HG02642 (cell line): ENCODE measurements at regions not wholly inside any gene's neighbourhood (a gene's known extent, or its start where the extent isn't known, plus 50 kb on each side); places are given as distances from the start of the nearest gene placed in this dataset.

Experiments
- ATAC-seq: cut with Tn5 transposase; IDR thresholded peaks from one replicate; pipeline ENCODE4 v1.9.1; 2021; ENCODE audit warnings: mild to moderate bottlenecking; ENCODE audit not compliant: unreplicated experiment, poor library complexity

- no peak for ATAC-seq
These were observed 109.9 kb downstream of the DAD1 start for GRCh38 chr14:22479132-22479531.

GRCh38 chr14:22478670-22479069, 110.4 kb downstream of the DAD1 start:
- ATAC-seq, result no peak

GRCh38 chr14:22478247-22478646, 110.8 kb downstream of the DAD1 start:
- no peak for ATAC-seq

DNA sequence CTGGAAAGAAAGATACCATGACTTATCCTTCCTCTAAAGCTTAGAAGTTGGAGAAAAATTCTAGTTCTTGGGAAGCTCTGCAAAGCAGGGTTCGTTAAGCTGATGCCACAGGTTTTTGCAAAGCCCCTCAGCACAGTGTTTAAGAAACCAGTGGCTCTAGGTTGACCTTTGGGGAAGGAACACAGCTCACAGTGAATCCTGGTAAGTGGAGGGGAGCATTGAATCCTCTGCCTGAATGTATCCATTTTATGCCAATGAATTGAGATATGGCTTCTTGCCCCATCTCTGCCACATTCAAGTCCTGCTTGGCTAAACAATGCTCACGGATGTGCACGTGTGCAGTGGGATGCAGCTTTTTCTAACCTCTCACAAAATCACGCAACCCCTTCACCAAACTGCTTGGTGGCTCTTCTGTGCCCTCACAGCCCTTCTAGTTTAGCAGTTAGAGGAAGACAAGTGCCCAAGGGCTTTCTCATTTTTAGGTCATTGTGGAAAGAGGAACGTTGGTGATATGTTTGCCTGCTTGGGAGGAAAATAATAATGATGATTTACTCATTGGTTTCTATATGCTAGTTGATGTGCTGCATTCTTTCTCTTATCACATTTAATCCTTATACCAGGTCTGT, 111.3 kb downstream of the DAD1 start:
- ATAC-seq, result no peak

DNA sequence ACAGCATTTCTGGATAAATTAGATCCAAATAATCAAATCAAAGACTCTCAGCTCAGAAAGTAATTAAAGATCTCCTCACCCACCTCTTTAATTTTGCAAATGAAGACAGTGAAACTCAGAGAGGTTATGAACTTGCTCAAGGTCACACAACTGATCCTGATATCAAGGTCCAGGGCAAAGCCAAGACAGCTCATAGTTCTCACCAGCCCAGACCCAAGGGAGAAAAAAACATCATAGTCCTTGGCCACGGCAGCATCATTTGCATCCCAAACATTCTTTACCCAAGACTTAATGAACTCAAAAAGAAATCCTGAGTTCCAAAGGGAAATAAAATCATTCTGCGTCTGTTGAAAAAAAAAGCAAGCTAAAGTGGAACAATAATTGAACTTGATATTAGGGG, 112.1 kb downstream of the DAD1 start:
- ATAC-seq, result no peak

DNA sequence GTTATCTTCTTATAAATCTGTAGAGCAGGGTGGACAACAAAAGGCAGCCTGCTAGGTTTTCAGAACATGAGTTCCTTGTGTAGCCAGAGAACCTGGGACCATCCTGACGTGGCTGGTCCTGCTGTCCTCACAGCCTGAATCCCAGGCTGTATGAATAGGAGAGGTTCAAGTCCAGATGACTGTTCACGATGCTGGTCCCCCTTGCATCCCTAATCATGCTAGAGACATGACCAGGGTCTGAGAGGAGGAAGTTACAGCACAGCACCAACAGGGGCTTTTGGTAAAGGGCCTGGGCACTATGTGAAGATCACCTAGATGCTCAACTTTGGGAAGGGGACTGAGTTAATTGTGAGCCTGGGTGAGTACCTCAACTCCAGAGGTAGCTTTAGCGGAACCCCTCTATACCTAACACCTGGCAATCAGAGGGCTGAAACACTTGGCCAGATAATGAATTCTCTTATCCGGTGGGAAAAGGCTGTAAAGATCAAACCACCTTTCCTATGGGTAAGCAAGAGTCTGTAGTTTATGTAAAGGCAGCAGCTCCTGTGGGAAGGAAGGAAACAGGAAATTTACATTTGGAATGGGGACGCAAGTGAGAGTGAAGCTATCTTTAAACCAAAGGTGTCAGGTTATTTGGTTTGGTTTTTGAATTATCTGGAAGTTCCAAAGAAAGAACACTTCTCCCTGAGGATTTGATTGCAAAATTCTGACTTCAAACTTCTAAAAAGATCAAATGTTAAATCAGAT, 112.8 kb downstream of the DAD1 start:
- no peak for ATAC-seq

- no peak for ATAC-seq
These were observed 113.6 kb downstream of the DAD1 start for GRCh38 chr14:22475381-22475780.

GRCh38 chr14:22474730-22475351, 114.2 kb downstream of the DAD1 start:
- no peak for ATAC-seq

- ATAC-seq, result no peak
These were observed 115.8 kb downstream of the DAD1 start for GRCh38 chr14:22472935-22473854.

DNA sequence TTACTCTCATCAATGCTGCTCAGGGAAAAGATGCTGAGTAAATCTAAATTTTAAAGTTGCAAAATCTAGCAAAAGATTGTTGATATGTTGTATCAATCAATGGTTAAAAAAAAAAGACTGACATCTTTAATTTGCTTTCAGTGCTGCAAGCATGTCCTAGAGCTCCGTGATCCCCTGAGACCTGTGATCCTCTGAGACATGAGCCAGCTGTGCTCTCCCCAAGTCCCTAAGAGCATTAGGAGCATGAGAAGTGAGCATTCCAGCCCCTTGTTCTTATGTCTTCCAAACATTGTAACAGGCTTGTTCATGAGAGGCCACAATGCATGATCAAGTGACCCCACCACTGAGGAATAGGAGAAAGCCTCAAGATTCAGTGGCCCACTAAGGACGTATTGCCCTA, 116.6 kb downstream of the DAD1 start:
- ATAC-seq, result no peak

- no peak for ATAC-seq
These were observed 117.4 kb downstream of the DAD1 start for GRCh38 chr14:22471545-22472121.

- ATAC-seq, result no peak
These were observed 119.3 kb downstream of the DAD1 start for GRCh38 chr14:22469538-22470303.

DNA sequence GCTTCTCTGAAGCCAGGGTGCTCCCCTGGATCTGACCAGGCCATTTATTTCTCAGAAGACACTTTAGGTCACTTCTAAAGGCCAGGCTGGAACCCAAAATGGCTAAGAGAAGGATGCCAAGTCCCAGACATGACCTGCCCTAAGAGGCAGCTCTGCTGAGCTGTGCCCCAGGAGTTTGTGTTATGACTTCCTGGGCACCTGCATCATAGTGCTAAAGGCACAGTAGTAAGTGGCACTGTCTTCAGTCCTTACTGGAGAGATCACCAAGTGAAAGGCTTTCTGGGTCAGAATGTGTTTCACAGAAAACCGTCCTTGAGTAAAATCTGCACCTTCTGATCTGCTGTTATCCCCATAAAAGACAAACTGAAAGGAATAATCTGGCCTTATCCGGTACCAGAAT, 120.2 kb downstream of the DAD1 start:
- no peak for ATAC-seq

DNA sequence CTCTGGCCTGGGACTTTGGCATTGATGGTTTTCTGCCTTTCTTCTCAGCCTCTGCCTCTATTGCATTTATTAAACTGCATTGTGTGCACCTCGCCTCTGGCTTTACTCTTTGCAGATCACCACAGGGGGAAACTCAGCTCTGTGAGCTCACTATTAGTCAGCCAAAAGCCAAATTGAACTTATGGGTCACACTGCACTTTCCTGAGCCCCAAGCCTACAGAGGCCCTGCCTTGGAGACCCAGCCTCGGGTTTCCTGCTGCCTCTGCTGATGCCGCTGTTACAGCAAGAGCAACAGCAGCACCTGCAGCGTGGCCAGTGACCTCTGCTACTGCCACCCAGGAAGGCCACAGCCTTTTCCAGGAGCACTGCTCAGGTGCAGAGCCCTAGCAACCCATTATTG, 122.5 kb downstream of the DAD1 start:
- peak; percentile 39 for ATAC-seq

DNA sequence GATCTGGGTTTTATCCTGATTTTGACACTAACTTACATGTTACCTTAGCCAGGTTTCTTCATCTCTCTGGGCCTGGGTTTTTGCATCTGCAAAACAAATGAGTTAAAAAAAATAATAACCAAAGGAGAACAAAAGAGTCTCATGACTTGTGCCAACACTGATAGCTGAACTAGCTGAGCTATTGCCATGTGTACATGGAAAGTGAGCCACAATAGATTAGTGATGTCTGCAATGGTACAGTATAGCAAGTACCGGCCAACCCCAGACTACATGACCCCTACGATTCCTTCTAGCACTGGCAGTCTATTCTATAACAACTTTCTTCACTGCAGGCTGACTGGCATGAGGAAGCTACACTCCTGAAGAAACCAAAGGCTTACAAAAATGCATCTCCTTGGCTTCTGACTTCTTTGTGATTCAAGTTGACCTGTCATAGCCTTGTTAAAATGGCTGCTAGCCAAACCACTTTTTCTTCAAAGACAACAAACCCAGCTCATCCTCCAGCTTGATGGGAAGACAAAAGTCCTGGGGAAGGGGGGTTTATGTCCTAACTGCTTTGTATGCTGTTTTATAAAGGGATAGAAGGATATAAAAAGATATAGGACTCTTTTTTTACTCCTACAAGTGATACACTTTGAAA, 123.7 kb downstream of the DAD1 start:
- ATAC-seq, result peak; percentile 12

DNA sequence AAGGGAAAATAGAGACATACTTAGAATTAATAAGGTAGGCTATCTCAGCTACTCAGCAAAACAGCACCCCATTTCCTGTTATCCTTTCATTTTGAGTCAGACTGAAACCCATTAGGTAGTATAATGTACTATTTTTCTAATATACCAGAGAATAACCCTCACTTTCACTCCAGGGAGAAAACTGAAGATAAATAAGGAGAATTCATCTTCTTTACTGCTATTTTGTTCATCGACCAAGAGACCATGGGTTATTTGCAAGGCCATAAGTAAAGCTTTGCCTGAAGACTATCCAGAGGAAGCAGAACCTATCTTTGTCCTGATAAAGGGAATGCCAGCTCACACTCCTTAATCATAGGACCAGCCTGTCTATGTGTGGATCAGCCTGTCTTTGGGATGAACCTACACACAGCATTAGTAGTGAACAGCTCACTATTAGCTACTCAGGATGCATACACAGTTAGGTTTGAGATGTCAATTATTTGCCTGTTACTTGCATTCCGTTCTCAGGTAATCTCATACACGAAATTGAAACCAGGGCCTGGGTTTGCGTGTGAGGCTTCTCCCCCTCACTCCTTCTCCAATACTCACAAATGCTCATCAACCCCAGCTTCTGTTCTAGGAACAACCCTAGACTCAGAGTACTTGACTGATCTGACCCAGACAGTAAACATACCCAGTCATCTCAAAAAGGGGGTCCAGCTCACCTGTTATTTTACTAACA, 124.4 kb downstream of the DAD1 start:
- ATAC-seq, result peak; percentile 75

DNA sequence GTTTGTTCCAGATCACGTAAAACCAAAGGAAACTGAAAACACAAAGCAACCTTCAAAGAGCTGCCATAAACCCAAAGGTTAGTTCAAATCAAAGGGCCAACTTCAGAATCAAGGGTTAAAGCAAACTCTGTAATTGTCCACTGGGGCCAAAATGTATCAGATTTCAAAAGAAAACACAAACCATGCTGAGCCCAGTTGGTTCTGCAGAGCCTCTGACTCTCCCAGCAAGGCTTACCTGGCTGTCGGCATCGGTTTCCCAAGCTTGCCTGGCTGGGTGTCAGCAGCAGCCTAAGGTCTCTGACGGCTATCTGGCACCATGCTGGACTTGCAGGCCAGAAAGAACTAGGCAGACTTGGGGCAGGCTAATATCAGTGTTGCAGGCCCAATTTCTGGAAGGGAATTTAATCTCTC, 125.3 kb downstream of the DAD1 start:
- ATAC-seq, result no peak

GRCh38 chr14:22462923-22463322, 126.1 kb downstream of the DAD1 start:
- no peak for ATAC-seq
